NAMALWA (cell line): ENCODE measurements at regions not wholly inside any gene's neighbourhood (a gene's known extent, or its start where the extent isn't known, plus 50 kb on each side); places are given as distances from the start of the nearest gene placed in this dataset.
"Not testable (repeated sequence)": the region's sequence is repeated elsewhere in the genome, so short reads cannot be mapped to it uniquely, and the experiment has no call there.

ENCODE experiments used
- DNase-seq: peaks from one replicate; pipeline ENCODE4 v3.0.0-alpha.2; 2015; ENCODE audit warnings: low spot score

GRCh38 chr5:1731091-1731639, 68.5 kb downstream of the MRPL36 start:
- no peak for DNase-seq

DNA sequence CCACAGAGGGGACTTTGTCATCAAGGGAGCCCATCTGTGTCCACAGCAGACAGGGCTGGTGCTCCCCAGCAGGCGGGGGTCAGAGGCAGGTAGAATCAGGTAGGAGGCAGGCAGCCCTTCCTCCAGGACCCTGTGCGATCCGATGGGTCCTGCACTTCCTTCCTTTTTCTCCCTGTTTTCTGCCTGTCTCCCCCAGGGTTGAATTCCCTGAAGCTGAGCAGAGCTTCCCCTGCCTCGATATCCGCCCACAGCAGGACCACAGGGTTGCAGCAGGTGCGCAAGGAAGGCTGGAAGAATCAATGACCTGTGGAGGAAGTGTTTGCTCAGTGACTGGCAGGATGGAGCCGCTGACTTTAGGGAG, 69.2 kb downstream of the MRPL36 start:
- DNase-seq = no peak

- no peak for DNase-seq
Observed at GRCh38 chr5:1729641-1730486, 69.8 kb downstream of the MRPL36 start.

DNA sequence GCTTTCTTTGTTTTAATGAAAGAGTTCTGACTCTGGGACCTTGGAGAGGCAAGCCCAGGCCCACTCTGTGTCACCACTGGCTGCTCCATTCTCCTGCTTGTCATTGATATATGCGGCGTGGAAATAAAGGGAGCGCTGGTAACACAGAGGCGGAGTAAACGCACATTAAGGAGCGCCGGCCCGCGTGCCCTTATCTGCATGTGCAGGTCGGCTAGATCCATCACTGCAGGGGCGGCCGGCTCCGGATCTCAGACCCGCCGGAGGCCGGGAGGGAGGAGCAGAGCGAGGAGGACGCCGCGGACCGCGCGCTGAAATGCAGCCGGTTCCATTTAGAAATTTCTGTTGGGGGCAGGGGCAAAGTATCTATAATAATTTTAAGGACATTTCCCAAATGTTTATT, 70.8 kb downstream of the MRPL36 start:
- DNase-seq = no peak

DNA sequence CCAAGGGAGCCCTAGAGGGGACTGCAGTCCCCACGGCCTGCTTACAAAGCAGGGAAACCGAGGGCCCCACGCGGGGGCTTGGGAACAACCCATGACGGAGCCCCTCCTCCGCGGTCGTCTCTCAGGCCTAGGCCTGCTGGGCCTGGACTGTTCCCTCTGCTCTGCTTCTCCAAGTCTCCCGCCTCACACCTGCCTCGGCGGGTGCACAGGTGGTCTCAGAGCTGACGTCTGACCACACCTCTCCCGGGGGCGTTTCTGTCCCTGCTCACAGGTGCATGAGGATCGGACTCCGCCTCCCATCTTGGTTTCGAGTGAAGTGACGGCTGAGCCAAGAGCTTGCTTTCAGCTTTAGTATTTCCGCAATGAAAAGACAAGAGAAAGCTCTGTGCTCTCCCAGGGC, 72.1 kb downstream of the MRPL36 start:
- DNase-seq = no peak

- no peak for DNase-seq
Observed at GRCh38 chr5:1726956-1727355, 72.7 kb downstream of the MRPL36 start.

DNA sequence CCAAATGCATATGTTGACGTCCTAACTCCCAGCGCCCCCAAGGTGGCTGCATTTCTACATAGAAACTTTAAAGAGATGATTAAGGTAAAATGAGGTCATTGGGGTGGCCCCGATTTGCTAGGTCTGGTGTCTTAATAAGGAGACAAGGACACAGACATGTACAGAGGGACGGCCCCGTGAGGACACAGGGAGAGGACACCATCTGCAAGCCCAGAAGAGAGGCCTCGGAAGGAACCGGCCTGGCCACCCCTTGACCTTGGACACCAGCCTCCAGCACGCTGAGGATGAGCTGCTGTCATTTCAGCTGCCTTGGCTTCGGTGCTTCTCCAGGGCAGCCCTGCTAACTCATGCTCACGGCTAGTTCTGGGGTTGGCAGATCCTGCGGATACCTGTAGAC, 73.2 kb downstream of the MRPL36 start:
- no peak for DNase-seq

DNA sequence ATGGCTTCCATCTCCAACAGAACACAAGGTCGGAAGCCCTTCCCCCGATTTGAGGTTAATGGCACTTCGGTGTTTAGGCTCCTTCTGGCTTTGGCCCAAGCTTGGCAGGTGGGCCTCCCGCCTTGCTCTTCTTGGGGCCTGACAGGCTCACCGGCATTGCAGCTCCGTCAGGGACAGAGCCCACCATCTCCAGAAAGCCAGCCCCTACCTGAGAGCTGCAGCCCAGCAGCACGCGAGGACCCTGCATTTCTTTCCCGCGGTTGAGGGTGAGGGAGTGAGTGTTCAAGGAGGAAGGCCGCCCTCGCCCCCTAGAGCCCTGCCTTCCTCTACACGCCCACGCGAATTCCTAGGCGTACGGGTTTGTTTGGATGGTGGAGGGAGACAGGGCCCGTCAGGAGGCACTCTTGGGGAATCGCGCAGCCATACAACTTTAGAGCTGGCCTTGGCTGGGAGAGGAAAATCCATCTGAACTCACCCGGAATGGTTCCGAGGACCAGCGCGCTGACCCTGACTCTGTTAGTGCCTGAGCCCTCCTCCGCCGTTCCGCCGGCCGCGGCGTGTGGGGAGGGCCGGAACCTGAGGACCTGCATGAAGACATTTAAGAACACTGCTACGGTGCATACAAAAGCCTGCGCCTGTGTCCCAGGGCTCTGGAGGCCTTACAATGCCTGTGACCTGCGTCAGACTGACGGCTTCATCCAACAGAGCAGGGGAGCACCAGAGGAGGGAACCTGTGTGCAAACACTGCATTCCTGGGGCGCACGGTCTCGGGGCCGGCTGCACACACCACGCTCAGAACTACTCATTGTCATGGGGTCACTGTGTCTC, 73.8 kb downstream of the MRPL36 start:
- no peak for DNase-seq

DNA sequence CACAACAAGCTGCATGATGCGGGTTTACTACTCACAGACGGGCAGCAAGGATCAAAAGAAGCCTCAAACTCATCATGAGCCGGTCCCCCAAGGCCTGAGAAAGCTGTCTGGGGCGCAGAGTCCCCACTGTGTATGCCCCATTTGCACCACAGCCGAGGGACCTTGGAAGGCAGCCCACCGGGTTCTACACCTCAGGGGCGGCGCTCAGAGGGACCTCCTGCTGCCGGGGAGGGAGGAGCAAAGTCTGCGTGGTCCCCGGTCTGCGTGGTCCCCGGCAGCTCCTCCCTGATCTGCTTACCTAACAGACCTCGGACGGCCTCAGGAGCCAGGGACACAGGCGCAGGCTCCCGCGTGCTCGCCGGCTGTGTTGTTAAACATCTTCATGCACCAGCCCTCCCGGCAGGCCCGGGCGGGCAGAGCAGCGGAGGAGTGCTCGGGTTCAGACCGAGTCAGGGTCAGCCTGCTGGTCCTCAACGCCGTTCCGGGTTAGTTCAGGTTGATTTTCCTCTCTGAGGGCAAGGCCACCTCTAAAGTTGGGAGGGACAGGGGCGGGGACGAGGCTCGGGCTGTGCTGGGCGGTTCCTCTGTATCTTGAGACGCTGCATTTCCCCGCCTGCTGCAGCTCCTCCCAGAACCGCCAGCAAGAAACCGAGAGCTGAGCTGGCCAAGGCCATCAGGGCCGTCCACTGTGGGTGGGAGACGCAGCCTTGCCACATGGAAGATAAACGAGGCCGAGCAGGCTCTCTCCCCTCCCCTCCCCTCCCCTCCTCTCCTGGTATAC, 74.6 kb downstream of the MRPL36 start:
- no peak for DNase-seq

- DNase-seq = no peak
Observed at GRCh38 chr5:1723957-1724821, 75.4 kb downstream of the MRPL36 start.

- no peak for DNase-seq
Observed at GRCh38 chr5:1723476-1723875, 76.2 kb downstream of the MRPL36 start.

- DNase-seq = no peak
Observed at GRCh38 chr5:1722877-1723276, 76.8 kb downstream of the MRPL36 start.

DNA sequence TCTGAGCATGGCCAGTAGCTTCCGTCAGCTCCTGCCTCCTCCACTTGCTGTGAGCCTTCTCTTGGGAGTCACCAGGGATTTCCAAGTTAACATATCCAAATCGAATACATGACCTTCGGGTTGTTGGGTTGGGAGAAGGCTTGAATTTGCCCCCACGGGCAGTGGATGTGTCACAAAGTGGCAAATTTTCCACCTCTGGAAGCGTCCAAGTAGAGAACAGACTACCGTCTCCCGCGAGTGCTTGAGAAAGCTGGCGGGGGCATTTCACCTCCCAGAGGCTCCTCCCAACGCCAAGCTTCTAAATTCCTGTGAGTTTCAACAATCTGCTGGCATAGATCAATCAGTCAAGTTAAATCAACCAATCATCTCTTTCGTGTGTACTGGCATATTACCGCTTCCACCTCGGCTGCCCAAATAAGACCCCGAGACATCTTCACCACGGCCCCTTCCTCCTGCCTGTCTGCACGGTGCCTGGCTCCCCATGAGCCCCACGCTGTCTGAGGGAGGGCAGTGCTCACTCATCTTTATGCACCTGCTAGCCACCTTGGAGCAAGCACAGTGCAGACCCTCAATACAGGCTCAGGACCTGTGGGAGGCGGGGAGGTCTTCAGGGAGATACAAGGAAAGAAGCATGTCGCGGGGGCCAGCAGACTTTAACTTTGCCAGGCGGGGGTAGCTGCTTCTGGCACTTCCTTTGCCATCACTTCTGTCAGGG, 79.1 kb downstream of the MRPL36 start:
- DNase-seq = no peak

DNA sequence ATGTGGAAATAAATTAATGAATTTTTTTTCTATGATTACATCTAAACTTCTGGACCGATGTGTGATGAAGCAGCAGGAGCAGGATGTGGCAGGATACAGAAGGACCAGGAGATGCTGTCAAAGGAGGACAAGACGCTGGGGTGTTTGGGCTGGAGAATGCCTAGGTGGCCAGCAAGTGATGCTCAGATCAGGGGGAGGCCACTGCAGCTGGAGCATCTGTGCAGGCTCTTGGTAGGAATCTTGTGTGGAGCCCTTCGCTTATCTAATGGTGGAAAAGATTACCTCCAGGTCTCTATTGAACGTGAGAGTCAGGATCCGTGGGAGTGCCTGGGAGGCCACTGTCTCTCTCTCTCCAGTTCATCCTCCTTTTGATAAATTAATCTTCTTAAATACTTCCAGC, 79.8 kb downstream of the MRPL36 start:
- DNase-seq = no peak

- DNase-seq = peak; percentile 50
Observed at GRCh38 chr5:1718669-1719068, 81.0 kb downstream of the MRPL36 start.

DNA sequence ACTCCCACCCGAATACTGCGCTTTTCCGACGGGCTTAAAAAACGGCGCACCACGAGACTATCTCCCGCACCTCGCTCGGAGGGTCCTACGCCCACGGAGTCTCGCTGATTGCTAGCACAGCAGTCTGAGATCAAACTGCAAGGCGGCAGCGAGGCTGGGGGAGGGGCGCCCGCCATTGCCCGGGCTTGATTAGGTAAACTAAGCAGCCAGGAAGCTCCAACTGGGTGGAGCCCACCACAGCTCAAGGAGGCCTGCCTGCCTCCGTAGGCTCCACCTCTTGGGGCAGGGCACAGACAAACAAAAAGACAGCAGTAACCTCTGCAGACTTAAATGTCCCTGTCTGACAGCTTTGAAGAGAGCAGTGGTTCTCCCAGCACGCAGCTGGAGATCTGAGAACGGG, 89.5 kb downstream of the MRPL36 start:
- DNase-seq = not testable (repeated sequence)

DNA sequence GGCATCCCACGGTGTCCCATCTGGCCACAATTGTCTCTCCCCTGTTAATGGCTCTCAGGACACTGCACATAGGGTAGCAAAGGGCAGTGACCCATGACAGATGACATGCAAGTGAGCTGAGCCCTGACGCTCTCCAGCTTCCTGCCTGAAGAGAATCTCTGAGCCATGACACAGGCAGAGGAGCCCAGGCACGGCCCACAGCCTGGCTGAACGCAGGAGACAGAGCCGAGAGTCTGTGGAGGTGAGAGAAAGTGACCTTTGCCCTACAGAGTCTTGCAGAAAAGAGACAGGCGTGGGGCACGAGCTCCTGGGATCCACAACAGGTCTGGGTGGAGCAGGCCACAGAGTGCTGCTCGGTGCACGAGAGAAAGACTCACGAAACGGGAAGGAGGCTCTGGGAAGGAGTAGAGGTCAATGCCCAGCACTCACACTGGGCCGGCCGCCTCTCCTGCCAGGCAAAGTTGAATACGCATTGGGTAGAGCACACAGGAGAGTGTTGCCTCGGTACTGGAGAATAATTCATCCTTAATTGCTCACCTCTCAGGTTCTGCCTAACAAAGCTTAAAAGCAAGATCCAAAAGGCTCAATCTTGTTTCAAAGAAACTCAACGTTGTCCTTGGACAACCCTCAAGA, 90.3 kb downstream of the MRPL36 start:
- no peak for DNase-seq

DNA sequence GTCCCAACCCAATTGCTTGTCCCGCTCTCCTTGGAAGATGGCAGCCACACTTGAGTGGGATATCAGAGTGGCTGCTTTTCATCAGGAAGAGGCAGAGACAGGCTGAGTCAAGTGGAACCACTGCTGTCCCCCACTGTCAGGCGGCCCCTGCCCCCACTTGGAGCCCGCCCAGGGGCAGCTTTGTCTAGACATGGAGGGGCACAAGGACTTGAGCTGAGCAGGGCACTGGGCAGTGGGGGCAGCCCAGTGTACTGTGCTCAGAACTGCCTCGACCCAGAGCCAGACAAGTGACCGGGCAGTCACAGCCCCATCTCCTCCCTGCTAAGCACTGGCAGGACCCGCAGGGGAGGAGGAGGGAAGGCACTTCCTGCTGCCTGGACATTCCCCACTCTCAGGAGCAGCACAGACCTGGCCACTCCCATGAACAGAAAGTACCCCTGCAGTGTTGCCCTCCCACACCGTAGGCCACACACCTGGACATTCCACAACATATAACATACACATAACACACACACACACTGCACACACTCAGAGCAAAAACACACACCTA, 91.0 kb downstream of the MRPL36 start:
- DNase-seq = no peak

DNA sequence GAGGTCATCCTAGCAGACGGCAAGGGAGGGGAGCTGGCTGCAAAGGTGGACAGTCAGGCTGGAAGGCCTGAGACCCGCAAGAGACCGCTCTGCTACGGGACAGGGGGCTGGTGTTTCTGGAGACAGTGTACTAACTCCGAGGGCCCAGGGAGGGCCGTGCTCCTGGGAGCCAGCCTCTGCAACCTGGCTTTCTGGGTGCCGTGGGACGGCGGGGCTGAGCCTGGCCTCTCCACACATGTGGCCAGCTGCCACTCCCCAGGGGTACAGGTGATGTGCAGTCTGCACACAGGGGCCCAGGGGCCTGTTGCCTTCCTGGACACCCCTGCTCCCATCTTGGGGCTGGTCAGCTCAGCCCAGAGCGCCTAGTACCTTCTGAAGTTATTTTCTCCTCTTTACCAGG, 92.2 kb downstream of the MRPL36 start:
- DNase-seq = no peak

DNA sequence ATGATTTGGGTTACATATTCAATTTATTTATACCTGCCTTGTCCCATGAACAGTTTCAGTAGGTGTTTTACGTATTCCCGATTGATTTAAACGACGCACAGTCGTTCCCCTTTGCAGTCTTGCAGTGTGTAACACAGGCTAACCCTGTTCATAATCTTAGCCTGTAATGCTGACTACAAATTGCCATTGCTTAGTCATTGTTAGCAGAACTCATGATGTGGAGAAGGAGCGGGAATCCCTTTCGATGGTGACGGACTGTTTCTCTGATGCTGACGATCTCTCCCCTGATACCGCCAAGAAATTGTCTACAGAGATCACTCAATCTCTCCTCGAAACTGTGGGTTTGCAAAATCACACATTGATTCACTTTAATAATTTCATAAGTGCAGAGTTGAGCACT, 93.2 kb downstream of the MRPL36 start:
- no peak for DNase-seq
